Endothelial cell of umbilical vein (primary cell): ENCODE measurements at regions not wholly inside any gene's neighbourhood (a gene's known extent, or its start where the extent isn't known, plus 50 kb on each side); places are given as distances from the start of the nearest gene placed in this dataset.
"Not testable (repeated sequence)": the region's sequence is repeated elsewhere in the genome, so short reads cannot be mapped to it uniquely, and the experiment has no call there.

ENCODE experiments used
- BruUV-seq: library from RNA; stranded (reverse); fragments of 400-500 nt; replicated peaks from 2 replicates; lab custom pipeline; 2021; lab: Mats Ljungman, UMichigan
- CTCF ChIA-PET: fragments of 300-600, 350-600 bp; sonication (Branson Sonifier 250); formaldehyde crosslinking; loops from one replicate; lab custom pipeline; 2021; ENCODE audit warnings: antibody characterized with exemption, inconsistent platforms; lab: Charles Lee
- POLR2A ChIA-PET: fragments of 300-600, 350-600 bp; sonication (Branson Sonifier 250); formaldehyde crosslinking; loops from one replicate; lab custom pipeline; 2021; ENCODE audit warnings: antibody characterized with exemption, inconsistent platforms; lab: Charles Lee
- DNase-seq: peaks from one replicate; pipeline ENCODE4 v3.0.0-alpha.2; 2011; ENCODE audit warnings: low read depth, low spot score
- FAIRE-seq: peaks from 2 replicates; lab custom pipeline; 2011; peaks lifted over from hg19 to GRCh38; lab: Jason Lieb, UNC
- H2AFZ ChIP-seq: 2 replicates; pipeline ENCODE4 v1.6.0; 2012; ENCODE audit warnings: low read depth, low read length, control low read depth, inconsistent platforms
- H3K27ac ChIP-seq: 2 replicates; pipeline ENCODE4 v1.5.1; 2011; ENCODE audit warnings: low read depth, mild to moderate bottlenecking, control low read depth, low read length, moderate library complexity; ENCODE audit not compliant: insufficient read depth
- H3K27me3 ChIP-seq, 2 experiments: 2 replicates each; pipeline versions ENCODE4 v1.6.0 to v1.6.1; 2011; ENCODE audit warnings: low read length in 2 of 2, mixed read lengths in 1 of 2; ENCODE audit not compliant: control insufficient read depth in 2 of 2, insufficient read depth in 2 of 2
- H3K36me3 ChIP-seq, 2 experiments: 2 replicates in 1 of 2; 3 replicates in 1 of 2; pipeline ENCODE4 v1.5.1; 2011; ENCODE audit warnings: low read length in 2 of 2, mild to moderate bottlenecking in 1 of 2, moderate library complexity in 1 of 2; ENCODE audit not compliant: control insufficient read depth in 2 of 2, insufficient read depth in 2 of 2; ENCODE audit errors: extremely low read depth in 1 of 2
- H3K4me1 ChIP-seq: 3 replicates; pipeline ENCODE4 v1.5.1; 2011; ENCODE audit warnings: mild to moderate bottlenecking, low read length; ENCODE audit not compliant: control insufficient read depth, insufficient read depth; ENCODE audit errors: extremely low read depth
- H3K4me2 ChIP-seq: 2 replicates; pipeline ENCODE4 v1.6.1; 2011; ENCODE audit warnings: low read length, control low read depth, mixed read lengths; ENCODE audit not compliant: insufficient read depth
- H3K4me3 ChIP-seq, 3 experiments: fragments of 200-600 bp in 1 of 3; sonication (generic), shearing (Covaris generic) in 1 of 3; replicated peaks in 1 of 3; 2 replicates each; pipeline ENCODE4 v1.5.1; 2011 to 2016; ENCODE audit warnings: control low read depth in 3 of 3, low read length in 3 of 3, mild to moderate bottlenecking in 2 of 3, inconsistent platforms in 1 of 3, low read depth in 1 of 3, moderate library complexity in 1 of 3; ENCODE audit not compliant: insufficient read depth in 1 of 3
- H3K79me2 ChIP-seq: 2 replicates; pipeline ENCODE4 v1.6.0; 2012; ENCODE audit warnings: low read length, inconsistent platforms; ENCODE audit not compliant: control insufficient read depth, insufficient read depth
- H3K9ac ChIP-seq: replicated peaks from 2 replicates; pipeline ENCODE3; 2011; ENCODE audit warnings: low read length, control low read depth; ENCODE audit not compliant: insufficient read depth; ENCODE audit errors: extremely low read depth
- H3K9me1 ChIP-seq: replicated peaks from 3 replicates; pipeline ENCODE4 v1.6.0; 2011; ENCODE audit warnings: mild to moderate bottlenecking, low read length; ENCODE audit not compliant: control insufficient read depth, insufficient read depth; ENCODE audit errors: extremely low read depth
- H3K9me3 ChIP-seq: replicated peaks from 2 replicates; pipeline ENCODE4 v1.5.1; 2012; ENCODE audit warnings: low read length, inconsistent platforms; ENCODE audit not compliant: control insufficient read depth, insufficient read depth
- H4K20me1 ChIP-seq: replicated peaks from 2 replicates; pipeline ENCODE3; 2011; ENCODE audit warnings: mild to moderate bottlenecking, low read length; ENCODE audit not compliant: control insufficient read depth, insufficient read depth; ENCODE audit errors: extremely low read depth
- CTCF ChIP-seq, 2 donors: IDR thresholded peaks; 1 replicate in 1 of 2; 2 replicates in 1 of 2; pipeline ENCODE4 v1.5.1; 2011; ENCODE audit warnings: low read length in 2 of 2, mild to moderate bottlenecking in 2 of 2, moderate library complexity in 2 of 2, control low read depth in 1 of 2, inconsistent platforms in 1 of 2, low read depth in 1 of 2; ENCODE audit not compliant: insufficient read depth in 1 of 2; ENCODE audit errors: extremely low read depth in 1 of 2
- EZH2 ChIP-seq: IDR thresholded peaks from 2 replicates; pipeline ENCODE4 v1.6.1; 2012; ENCODE audit warnings: borderline replicate concordance, low read depth, mild to moderate bottlenecking, moderate library complexity, low read length, inconsistent platforms; ENCODE audit not compliant: severe bottlenecking
- FOS ChIP-seq: IDR thresholded peaks from 2 replicates; pipeline ENCODE4 v1.6.1; 2011; ENCODE audit warnings: mild to moderate bottlenecking, low read length, moderate library complexity, borderline replicate concordance; ENCODE audit not compliant: insufficient read depth
- GATA2 ChIP-seq: IDR thresholded peaks from 2 replicates; pipeline ENCODE4 v1.7.0; 2011; ENCODE audit warnings: low read depth, mild to moderate bottlenecking, moderate library complexity, mixed read lengths, low read length; ENCODE audit not compliant: insufficient read length, insufficient read depth
- JUN ChIP-seq: IDR thresholded peaks from 2 replicates; pipeline ENCODE4 v1.6.1; 2011; ENCODE audit warnings: borderline replicate concordance, low read depth; ENCODE audit not compliant: insufficient read length, insufficient read depth
- MYC ChIP-seq: IDR thresholded peaks from one replicate; pipeline ENCODE4 v1.6.1; 2011; ENCODE audit warnings: mild to moderate bottlenecking, low read depth, low read length
- POLR2A ChIP-seq: IDR thresholded peaks from 2 replicates; pipeline ENCODE4 v1.6.1; 2012; ENCODE audit warnings: low read depth, mild to moderate bottlenecking, control low read depth, low read length
- POLR2AphosphoS5 ChIP-seq: IDR thresholded peaks from 2 replicates; pipeline ENCODE4 v1.6.1; 2012; ENCODE audit warnings: low read depth, mild to moderate bottlenecking, control low read depth, low read length, moderate library complexity; ENCODE audit not compliant: insufficient read depth
- dilution Hi-C: fragments of 300-500 bp; cut with MboI; formaldehyde crosslinking; loops from one replicate; pipeline ENCODE4 v1.15.0; 2019; ENCODE audit warnings: low sequenced_read_pairs; ENCODE audit not compliant: extremely low pct_ligation_motif_present
- intact Hi-C: fragments of 100-400 bp; cut with micrococcal nuclease; formaldehyde crosslinking; loops from one replicate; pipeline ENCODE4 v1.10.0; 2022
- TF ChIP-seq, protein P1 (sequence below): IDR thresholded peaks from 2 replicates; pipeline ENCODE4 v1.6.1; 2011; ENCODE audit not compliant: insufficient read depth, insufficient read length

DNA sequence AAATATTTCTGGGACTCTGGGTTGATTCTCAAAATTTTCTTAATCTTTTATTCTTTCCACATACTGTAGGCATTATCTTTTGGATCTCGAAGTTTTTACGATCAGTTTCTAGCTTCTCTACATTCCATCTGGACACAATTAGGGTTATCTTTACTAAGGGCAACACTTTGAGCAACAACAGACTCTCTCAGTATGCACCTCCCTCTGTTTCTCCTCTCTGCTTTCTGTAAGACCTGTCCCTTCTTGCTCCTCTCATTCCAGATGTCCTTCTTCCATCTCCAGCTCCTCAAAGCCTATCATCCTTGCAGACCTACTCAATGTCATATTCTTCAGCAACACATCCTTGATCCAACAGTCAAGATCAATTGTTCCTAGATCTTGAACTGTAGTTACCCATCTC lies 457.0 kb downstream of the SLC6A15 start:
- dilution Hi-C loops: no loop called here
- H3K4me3 ChIP-seq: no peak overlapping the region
- H3K9me1 ChIP-seq: no peaks in the 10 kb centered on the region
- H3K9ac ChIP-seq: no peak overlapping the region
- H3K4me1 ChIP-seq: no peaks in the 10 kb centered on the region
- no peak overlapping the region for H3K4me2 ChIP-seq
- H4K20me1 ChIP-seq: no peaks in the 10 kb centered on the region
- intact Hi-C loops: no loop called here
- POLR2A ChIA-PET: no interaction called here
- no peak overlapping the region for H3K27ac ChIP-seq
- H3K9me3 ChIP-seq: no peaks in the 10 kb centered on the region
- H2AFZ ChIP-seq: no peak overlapping the region
- FAIRE-seq (no peak), DNase-seq (no peak)
- no peaks in the 10 kb centered on the region for H3K79me2 ChIP-seq
- no peak for TF ChIP-seq JUN
- TF ChIP-seq POLR2A: no peak
- TF ChIP-seq, protein P1, sequence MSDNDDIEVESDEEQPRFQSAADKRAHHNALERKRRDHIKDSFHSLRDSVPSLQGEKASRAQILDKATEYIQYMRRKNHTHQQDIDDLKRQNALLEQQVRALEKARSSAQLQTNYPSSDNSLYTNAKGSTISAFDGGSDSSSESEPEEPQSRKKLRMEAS: no peak
- TF ChIP-seq MYC: no peak
- no peak for TF ChIP-seq EZH2
- no peak for TF ChIP-seq POLR2AphosphoS5
- no peak for TF ChIP-seq GATA2
- TF ChIP-seq CTCF (IDR thresholded peaks at IDR 0.05; ENCODE audit: extremely low read depth in 1 of 2, insufficient read depth in 1 of 2, low read depth in 1 of 2, low read length in 2 of 2): no peak
- TF ChIP-seq FOS: no peak
- CTCF ChIA-PET: interaction anchor here (1.0 kb wide), 1 partner anchor 12 kb away, joined by 5 read pairs; no protein-coding TSS in a partner anchor
- no TSS peak for BruUV-seq
- no peaks in the 10 kb centered on the region for H3K36me3 ChIP-seq
- H3K27me3 ChIP-seq: no peaks in the 10 kb centered on the region

GRCh38 chr12:84446478-84446877 lies 466.1 kb downstream of the SLC6A15 start:
- H3K4me1 ChIP-seq, H3K9ac ChIP-seq, POLR2A ChIA-PET, DNase-seq, intact Hi-C loops, H3K27me3 ChIP-seq, H3K9me1 ChIP-seq, H3K9me3 ChIP-seq, H3K4me2 ChIP-seq, BruUV-seq, dilution Hi-C loops, H3K36me3 ChIP-seq, CTCF ChIA-PET, FAIRE-seq, H2AFZ ChIP-seq, H3K4me3 ChIP-seq, H3K79me2 ChIP-seq, H3K27ac ChIP-seq, H4K20me1 ChIP-seq: not testable (repeated sequence)
